GM10248 (cell line): ENCODE measurements at regions not wholly inside any gene's neighbourhood (a gene's known extent, or its start where the extent isn't known, plus 50 kb on each side); places are given as distances from the start of the nearest gene placed in this dataset.
A peak's percentile ranks its signal among the peaks of the same experiment; 100 is the strongest.
"Not testable (repeated sequence)": the region's sequence is repeated elsewhere in the genome, so short reads cannot be mapped to it uniquely, and the experiment has no call there.

ENCODE experiments used
- CTCF ChIA-PET: fragments of 300-600 bp; sonication (Branson Sonifier 250); formaldehyde crosslinking; extraction: SDS; loops from one replicate; lab custom pipeline; 2021; ENCODE audit warnings: antibody characterized with exemption; lab: Yijun Ruan, JAX
- POLR2A ChIA-PET: fragments of 350-650 bp; sonication (Branson Sonifier 250); formaldehyde crosslinking; extraction: SDS; loops from one replicate; lab custom pipeline; 2020; ENCODE audit warnings: antibody characterized with exemption; lab: Yijun Ruan, JAX
- DNase-seq: peaks from one replicate; pipeline ENCODE4 v3.0.0; 2012; ENCODE audit errors: extremely low spot score
- CTCF ChIP-seq: IDR thresholded peaks from 2 replicates; pipeline ENCODE4 v1.5.1; 2012; ENCODE audit warnings: mild to moderate bottlenecking, low read depth; ENCODE audit errors: extremely low read depth, missing control alignments, control extremely low read depth

GRCh38 chr14:87615822-87616679 lies 376.9 kb downstream of the GALC start:
- peak; percentile 37 for DNase-seq
- peak; percentile 72 for TF ChIP-seq CTCF
- ChIA-PET CTCF (interaction anchor here (0.7 to 2.9 kb wide), 22 partner anchors 10 to 861 kb away, joined by 3 to 22 read pairs (median 4); no protein-coding TSS in a partner anchor), POLR2A (no interaction called here)

DNA sequence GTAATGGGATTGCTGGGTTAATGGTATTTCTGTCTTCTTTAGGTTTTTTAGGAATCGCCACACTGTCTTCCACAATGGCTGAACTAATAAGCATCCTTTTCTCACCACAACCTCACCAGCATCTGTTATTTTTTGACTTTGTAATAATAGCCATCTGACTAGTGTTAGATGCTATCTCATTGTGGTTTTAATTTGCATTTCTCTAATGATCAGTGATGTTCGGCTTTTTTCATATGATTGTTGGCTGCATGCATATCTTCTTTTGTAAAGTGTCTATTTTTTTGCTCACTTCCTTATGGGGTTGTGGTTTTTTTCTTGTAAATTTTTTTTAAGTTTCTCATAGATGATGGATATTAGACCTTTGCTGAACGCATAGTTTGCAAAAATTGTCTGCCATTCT lies 377.9 kb downstream of the GALC start:
- DNase-seq = no peak
- POLR2A ChIA-PET = no interaction called here
- CTCF ChIA-PET = interaction anchor here (1.0 to 2.9 kb wide), 8 partner anchors 9 to 706 kb away, joined by 3 to 22 read pairs (median 6); no protein-coding TSS in a partner anchor
- no peak for TF ChIP-seq CTCF

DNA sequence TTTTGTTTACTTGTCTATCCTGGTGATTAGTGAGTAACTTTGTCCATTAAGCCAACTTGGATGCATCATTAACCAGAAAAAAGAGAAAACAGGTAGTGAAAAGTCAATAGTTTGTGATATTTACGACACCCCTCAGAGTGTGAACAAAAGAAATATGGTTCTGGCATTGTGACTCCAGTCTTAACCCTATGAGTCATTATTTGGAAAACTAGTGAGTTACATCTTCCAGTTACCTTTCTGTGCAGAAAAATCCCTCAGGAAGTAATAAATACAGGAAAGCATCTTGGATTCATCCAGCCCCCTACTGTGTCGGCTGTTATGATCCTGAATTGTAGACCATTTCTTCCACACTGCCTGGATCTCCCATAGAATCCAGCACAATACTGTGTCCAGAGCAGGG lies 379.1 kb downstream of the GALC start:
- no peak for DNase-seq
- ChIA-PET POLR2A (no interaction called here), CTCF (interaction anchor here (0.7 to 2.9 kb wide), 2 partner anchors 9 to 11 kb away, joined by 3 to 13 read pairs; no protein-coding TSS in a partner anchor)
- no peak for TF ChIP-seq CTCF

DNA sequence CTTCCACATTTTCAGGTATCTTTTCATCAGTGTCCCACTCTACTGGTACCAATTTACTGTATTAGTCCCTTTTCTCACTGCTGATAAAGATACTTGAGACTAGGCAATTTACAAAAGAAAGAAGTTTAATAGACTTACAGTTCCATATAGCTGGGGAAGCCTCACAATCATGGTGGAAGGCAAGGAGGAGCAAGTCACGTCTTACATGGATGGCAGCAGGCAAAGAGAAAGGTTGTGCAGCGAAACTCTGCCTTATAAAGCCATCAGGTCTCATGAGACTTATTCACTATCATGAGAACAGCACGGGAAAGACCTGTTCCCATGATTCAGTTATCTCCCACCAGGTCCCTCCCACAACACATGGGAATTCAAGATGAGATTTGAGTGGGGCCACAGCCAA lies 385.9 kb downstream of the GALC start:
- POLR2A ChIA-PET, DNase-seq: not testable (repeated sequence)
- CTCF ChIA-PET = interaction anchor here (1.6 kb wide), 1 partner anchor 9 kb away, joined by 6 read pairs; no protein-coding TSS in a partner anchor

DNA sequence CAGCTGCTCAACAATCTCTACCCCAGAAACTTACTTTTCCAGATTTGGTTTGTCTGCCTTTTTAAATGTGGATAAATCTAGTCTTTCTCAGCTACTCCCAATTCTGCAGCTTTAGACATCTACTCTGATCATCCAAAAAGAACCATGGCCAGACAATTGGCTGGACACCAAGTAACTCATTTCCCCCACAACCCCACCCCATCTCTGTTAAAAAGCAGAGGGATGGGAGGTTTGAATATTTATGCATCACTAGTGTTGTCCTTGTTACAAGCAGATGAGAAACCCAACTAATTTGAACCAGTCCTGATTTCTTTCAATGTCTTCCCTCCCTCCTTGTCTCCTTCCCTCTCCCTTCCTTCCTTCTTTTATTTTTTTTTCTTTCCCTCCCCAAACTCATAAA lies 391.9 kb downstream of the GALC start:
- TF ChIP-seq CTCF = no peak
- ChIA-PET POLR2A (no interaction called here), CTCF (interaction anchor here (2.0 kb wide), 1 partner anchor 15 kb away, joined by 8 read pairs; no protein-coding TSS in a partner anchor)
- DNase-seq = no peak

- DNase-seq = no peak
- CTCF ChIA-PET = interaction anchor here (2.0 kb wide), 1 partner anchor 16 kb away, joined by 8 read pairs; no protein-coding TSS in a partner anchor
- TF ChIP-seq CTCF = no peak
- POLR2A ChIA-PET = no interaction called here
These were observed 392.7 kb downstream of the GALC start for GRCh38 chr14:87600240-87600639.

DNA sequence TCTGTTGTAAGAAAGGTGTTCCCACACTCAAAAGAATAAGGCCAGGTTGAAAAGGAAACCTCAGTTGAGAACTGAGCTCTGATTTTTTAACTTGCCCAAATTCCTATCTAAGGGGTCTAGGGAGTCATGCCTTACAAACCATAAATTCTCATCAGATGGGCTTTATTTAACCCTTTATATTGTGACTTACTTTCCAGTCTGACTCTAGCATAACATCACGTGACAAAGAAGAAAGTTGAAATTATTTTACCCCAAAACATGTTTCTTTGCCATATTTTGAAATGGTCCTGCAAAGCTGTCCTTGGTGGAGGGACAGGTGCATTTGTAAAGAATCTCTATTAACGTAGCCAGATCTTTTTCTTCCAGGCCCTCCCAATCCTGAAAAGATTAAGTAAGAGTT lies 411.7 kb downstream of the GALC start:
- ChIA-PET POLR2A (no interaction called here), CTCF (interaction anchor here (1.3 kb wide), 1 partner anchor 35 kb away, joined by 5 read pairs; no protein-coding TSS in a partner anchor)
- DNase-seq = no peak
- no peak for TF ChIP-seq CTCF
